NAMALWA (cell line): ENCODE measurements at regions not wholly inside any gene's neighbourhood (a gene's known extent, or its start where the extent isn't known, plus 50 kb on each side); places are given as distances from the start of the nearest gene placed in this dataset.
"Not testable (repeated sequence)": the region's sequence is repeated elsewhere in the genome, so short reads cannot be mapped to it uniquely, and the experiment has no call there.

Experiments used
- DNase-seq: peaks from one replicate; pipeline ENCODE4 v3.0.0-alpha.2; 2015; ENCODE audit warnings: low spot score

DNA sequence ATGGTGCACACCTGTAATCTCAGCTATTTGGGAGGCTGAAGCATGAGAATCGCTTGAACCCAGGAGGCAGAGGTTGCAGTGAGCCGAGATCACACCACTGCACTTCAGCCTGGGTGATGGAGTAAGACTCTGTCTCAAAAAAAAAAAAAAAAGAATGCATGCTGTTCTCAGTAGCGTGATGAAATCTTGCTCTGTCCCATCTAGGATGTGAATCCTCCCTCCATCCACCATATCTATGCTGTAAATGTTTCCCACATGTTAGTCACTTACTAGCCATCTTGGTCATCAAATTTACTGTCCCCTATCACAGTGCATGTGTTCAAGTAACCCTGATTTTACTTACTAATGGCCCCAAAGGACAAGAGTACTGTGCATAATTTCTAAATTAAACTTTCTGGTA is 315.4 kb upstream of the TBX18 start:
- no peak for DNase-seq

DNA sequence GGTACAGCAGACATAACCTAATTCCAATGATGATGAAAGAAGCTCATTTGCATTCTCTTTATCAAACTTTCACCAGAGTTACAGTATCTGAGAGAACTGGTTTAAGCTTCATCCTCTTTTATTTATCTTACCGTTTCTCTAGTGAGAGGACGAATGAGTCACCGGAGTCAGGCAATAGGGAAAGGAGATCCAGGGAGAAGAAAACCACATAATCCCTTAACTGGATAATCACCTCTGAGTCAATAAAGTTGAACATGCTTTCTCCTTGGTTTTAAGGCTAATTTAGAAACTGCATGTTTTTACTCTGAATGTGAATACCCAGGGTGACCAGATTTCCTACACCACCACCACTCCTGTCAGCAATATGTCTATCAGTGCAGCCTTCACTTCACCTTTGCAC is 313.7 kb upstream of the TBX18 start:
- no peak for DNase-seq

GRCh38 chr6:85077098-85077497 is 312.7 kb upstream of the TBX18 start:
- DNase-seq: no peak

DNA sequence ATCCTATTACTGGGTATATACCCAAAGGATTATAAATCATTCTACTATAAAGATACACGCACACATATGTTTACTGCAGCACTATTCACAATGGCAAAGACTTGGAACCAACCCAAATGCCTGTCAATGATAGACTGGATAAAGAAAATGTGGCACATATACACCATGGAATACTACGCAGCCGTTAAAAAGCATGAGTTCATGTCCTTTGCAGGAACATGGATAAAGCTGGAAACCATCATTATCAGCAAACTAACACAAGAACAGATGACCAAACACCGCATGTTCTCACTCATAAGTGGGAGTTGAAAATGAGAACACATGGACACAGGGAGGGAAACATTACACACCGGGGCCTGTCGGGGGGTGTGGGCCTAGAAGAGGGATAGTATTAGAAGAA is 307.4 kb upstream of the TBX18 start:
- not testable (repeated sequence) for DNase-seq

DNA sequence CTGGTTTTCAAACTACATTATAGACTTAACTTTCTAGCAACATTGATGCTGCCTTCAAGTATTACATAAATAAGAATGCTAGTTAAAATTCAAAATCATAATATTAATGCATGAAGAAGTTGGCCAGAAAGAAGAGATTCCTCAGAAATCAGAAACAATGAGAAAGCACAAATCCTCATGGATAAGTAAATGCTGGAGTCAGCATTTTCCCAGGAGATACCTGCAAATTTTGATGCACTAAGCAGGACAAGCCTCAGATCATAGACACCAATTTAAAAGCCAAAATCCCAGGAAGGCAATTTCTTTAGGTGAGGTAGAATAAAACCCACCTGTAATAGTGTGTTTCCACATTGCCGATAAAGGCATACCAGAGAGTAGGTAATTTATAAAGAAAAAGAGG is 305.2 kb upstream of the TBX18 start:
- no peak for DNase-seq

DNA sequence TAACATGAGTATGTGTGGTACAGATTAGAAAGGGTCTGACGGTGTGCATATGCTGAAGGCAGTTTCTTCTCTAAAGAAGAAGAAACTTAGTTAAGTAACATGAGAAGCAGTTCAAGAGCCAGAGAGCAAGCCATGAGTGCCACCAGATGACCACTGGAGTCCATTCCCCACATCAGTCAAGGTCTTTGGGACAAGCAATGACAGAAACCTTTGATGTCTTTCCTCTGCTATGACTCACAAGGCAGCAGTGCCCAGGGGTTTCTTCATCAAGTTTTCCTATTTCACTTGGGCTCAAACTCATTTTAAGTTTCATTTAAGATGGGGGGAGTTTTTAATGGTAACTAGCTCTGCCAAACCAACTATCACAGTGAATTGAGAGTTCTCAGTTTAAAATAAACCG is 303.8 kb upstream of the TBX18 start:
- no peak for DNase-seq

- no peak for DNase-seq
Observed at GRCh38 chr6:85066266-85066665, 301.9 kb upstream of the TBX18 start.

DNA sequence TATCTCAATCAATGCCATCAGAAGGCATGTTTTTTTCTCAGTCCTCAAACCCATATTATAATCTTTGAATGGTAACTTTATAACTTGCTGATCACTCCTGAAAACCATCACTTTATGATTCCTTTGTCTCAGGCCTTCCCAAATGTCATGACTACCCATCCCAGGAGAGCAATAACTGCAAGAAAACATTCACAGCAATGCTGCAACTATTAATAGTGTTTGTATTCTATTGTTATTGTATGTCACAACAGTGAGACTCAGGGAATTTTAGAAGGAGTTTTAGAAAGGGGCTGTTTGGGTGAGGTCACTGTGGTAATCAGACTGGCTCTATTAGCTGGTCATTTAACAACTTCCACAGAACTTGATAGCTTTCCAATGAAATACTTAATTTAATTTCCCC is 301.4 kb upstream of the TBX18 start:
- DNase-seq: no peak

- DNase-seq: no peak
Observed at GRCh38 chr6:85063611-85064010, 299.2 kb upstream of the TBX18 start.

GRCh38 chr6:85062884-85063283 is 298.5 kb upstream of the TBX18 start:
- no peak for DNase-seq

- no peak for DNase-seq
Observed at GRCh38 chr6:85058806-85059205, 294.4 kb upstream of the TBX18 start.

DNA sequence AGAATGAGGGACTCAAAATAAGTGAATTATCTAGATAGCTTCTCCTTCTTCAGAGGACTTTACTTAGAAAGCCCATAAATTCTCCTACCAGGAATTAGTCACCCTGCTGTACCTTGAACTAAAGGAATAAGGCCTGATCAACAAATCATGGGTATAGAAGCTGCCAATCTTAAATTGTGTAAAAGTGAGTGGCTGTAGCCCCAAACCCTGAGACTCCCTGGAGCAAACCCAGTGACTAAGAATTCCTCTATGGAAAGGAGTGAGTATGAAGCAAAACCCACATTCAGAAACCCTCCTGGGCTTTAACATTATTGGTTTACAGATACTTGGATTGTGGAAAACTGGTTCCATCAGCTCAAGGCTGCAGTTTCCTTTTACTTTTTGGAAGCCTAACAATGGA is 285.8 kb upstream of the TBX18 start:
- no peak for DNase-seq

DNA sequence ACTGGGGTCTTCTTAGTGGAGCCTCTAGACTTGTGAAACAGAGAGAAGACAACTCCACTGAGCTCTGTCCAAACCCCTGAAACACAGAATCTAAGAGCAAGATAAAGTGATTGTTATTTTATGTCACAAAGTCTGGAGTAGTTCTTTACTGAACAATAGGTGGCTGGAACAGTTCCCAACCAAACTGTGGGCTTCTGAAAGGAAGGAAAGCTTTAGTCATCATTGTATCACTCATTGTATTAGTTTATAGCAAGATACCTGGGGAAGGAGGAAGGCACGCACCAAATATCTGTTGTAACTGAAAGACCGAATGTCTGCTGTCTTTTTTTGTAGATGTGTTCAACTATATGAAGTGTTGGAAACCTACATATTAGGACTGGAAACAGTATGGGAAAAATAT is 284.9 kb upstream of the TBX18 start:
- DNase-seq: no peak

DNA sequence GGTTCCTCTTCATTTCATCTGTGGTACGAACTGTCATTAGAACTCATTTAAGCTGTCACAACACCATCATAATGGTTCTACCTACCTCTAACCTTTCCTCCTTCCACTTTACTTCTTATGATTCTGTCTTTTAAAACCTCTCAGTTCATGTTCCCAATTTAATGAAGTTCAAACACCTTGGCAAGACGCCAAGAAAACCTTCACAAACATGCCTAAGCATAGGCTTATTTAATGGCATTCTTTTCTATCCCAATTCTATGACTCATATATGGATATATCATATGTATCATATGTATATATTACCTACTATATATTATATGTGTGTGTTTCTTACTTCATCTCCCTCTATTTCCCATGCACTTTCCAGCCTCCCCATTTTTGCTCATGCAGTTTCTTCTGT is 283.4 kb upstream of the TBX18 start:
- DNase-seq: no peak

DNA sequence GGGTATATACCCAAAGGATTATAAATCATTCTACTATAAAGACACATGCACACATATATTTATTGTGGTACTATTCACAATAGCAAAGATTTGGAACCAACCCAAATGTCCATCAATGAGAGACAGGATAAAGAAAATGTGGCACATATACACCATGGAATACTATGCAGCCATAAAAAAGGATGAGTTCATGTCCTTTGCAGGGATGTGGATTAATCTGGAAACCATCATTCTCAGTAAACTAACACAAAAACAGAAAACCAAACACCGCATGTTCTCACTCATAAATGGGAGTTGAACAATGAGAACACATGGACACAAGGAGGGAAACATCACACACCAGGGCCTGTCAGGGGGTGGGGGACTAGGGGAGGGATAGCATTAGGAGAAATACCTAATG is 281.4 kb upstream of the TBX18 start:
- not testable (repeated sequence) for DNase-seq

- no peak for DNase-seq
Observed at GRCh38 chr6:85044361-85044760, 280.0 kb upstream of the TBX18 start.

DNA sequence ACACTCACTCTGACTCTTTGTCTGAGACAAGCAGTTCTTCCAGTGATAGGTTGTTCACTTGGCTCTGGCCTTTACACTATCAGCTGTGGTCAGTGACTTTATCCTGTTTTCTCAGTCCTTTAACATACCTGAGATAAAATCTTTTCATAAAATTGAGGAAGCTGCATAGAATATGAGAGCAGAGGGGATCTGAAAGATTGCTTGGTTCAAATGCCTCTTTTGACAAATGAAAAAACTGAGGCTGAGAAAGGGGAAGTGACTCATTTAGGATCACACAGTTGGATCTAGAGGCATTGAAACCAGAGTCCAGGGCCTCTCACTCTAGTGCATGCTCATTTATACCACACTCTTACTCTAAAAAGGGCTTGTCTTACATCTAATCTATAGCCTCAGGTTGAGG is 277.0 kb upstream of the TBX18 start:
- no peak for DNase-seq

- no peak for DNase-seq
Observed at GRCh38 chr6:85037221-85037620, 272.8 kb upstream of the TBX18 start.

- DNase-seq: no peak
Observed at GRCh38 chr6:85035766-85036165, 271.4 kb upstream of the TBX18 start.

GRCh38 chr6:85033547-85033946 is 269.1 kb upstream of the TBX18 start:
- no peak for DNase-seq

- no peak for DNase-seq
Observed at GRCh38 chr6:85026021-85026420, 261.6 kb upstream of the TBX18 start.

DNA sequence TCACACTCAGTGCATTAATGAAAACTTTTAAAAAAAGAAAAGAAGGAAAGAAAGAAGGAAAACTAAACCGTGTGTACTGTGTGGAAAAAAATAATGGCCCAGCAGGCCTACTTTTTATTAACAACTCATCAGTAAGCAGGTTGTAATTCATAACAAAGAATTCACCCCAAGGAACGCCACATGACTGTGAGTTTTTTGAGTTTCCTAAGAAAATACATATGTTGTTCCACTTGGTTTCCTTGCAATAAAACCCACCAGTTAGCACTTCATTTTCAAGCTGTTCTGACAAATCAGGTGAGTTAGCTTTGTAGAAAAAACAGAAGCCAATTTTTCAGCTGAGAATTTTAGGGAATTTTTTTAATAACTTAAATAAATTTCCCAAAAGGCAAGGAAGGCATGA is 259.3 kb upstream of the TBX18 start:
- no peak for DNase-seq

GRCh38 chr6:85017352-85017751 is 253.0 kb upstream of the TBX18 start:
- DNase-seq: no peak

DNA sequence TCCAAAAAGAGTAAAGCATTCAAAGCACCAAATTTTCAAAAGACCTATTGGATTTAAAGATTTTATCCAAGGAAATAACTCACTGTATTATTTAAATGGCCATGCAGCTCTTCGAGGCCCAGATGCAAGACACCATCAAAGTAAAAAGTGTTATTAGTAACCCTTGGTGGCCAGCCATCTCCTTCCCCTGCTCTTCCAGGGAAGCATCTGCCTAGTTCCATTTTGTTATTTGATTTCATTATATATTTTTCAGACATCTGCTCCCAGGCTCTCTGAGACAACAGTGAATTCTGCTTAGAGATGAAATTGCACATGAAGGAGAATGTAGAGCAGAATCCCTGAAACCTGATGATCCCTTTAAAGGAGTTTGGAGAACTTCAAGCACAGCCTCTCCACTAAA is 252.3 kb upstream of the TBX18 start:
- DNase-seq: no peak

- no peak for DNase-seq
Observed at GRCh38 chr6:85015396-85015990, 251.1 kb upstream of the TBX18 start.
